K562 (cell line): ENCODE measurements at regions not wholly inside any gene's neighbourhood (a gene's known extent, or its start where the extent isn't known, plus 50 kb on each side); places are given as distances from the start of the nearest gene placed in this dataset.

Experiments used
- CBX5 ChIP-seq: IDR thresholded peaks from 2 replicates; pipeline ENCODE4 v1.6.1; 2014; ENCODE audit warnings: low read depth, borderline replicate concordance
- CTCF ChIP-seq, 3 experiments: IDR thresholded peaks in 2 of 3; conservative IDR thresholded peaks in 1 of 3; 2 replicates each; pipeline ENCODE4 v1.5.1; 2011 to 2012; ENCODE audit warnings: low read length in 3 of 3, mild to moderate bottlenecking in 3 of 3, control low read depth in 2 of 3, improper control_type of control experiment in 1 of 3, inconsistent platforms in 1 of 3, low read depth in 1 of 3, mixed read lengths in 1 of 3, moderate library complexity in 1 of 3; ENCODE audit not compliant: insufficient read depth in 2 of 3

GRCh38 chr20:40493071-40493470 lies 196.0 kb downstream of the MAFB start:
- TF ChIP-seq CBX5, result no peak
- no peak for TF ChIP-seq CTCF (IDR thresholded peaks at IDR 0.05 in 2 of 3, conservative IDR thresholded peaks at IDR 0.05 in 1 of 3; ENCODE audit: insufficient read depth in 2 of 3, low read depth in 1 of 3, low read length in 3 of 3)
